ENCODE measurements at regions not wholly inside any gene's neighbourhood (a gene's known extent, or its start where the extent isn't known, plus 50 kb on each side); places are given as distances from the start of the nearest gene placed in this dataset.

- Mint-ChIP-seq H3K27me3 (ENCODE audit: low read depth) (no peaks in the 10 kb centered on the region), H3K27ac (ENCODE audit: unreplicated experiment) (no peak overlapping the region)
These were observed 213.7 kb downstream of the CWF19L2 start for GRCh38 chr11:107243929-107244328.

GRCh38 chr11:107232451-107232850 is 214.2 kb upstream of the GUCY1A2 start:
- Mint-ChIP-seq H3K4me3 (no peak overlapping the region), H3K9me3 (peaks cover 13% of the 10 kb centered on the region), H3K36me3 (ENCODE audit: low read depth) (peaks cover 3% of the 10 kb centered on the region), H3K4me1 (no peaks in the 10 kb centered on the region), H3K27me3 (ENCODE audit: low read depth) (no peaks in the 10 kb centered on the region), H3K27ac (ENCODE audit: unreplicated experiment) (no peak overlapping the region)
- no peak for DNase-seq (ENCODE audit: low read depth, low spot score)
- TF ChIP-seq CTCF (conservative IDR thresholded peaks at IDR 0.05) = no peak

More at GRCh38 chr11:107243929-107244328, 213.7 kb downstream of the CWF19L2 start:
- DNase-seq (ENCODE audit: low read depth, low spot score) = no peak
- Mint-ChIP-seq H3K36me3 (ENCODE audit: low read depth) (no peaks in the 10 kb centered on the region), H3K4me1 (no peaks in the 10 kb centered on the region), H3K9me3 (no peaks in the 10 kb centered on the region), H3K4me3 (no peak overlapping the region)
- TF ChIP-seq CTCF (conservative IDR thresholded peaks at IDR 0.05) = no peak

GRCh38 chr11:107224836-107225235 is 206.6 kb upstream of the GUCY1A2 start:
- Mint-ChIP-seq H3K4me3 (no peak overlapping the region), H3K9me3 (no peaks in the 10 kb centered on the region), H3K36me3 (ENCODE audit: low read depth) (no peaks in the 10 kb centered on the region), H3K27me3 (ENCODE audit: low read depth) (peaks cover 2% of the 10 kb centered on the region), H3K4me1 (no peaks in the 10 kb centered on the region), H3K27ac (ENCODE audit: unreplicated experiment) (no peak overlapping the region)
- no peak for DNase-seq (ENCODE audit: low read depth, low spot score)
- no peak for TF ChIP-seq CTCF (conservative IDR thresholded peaks at IDR 0.05)

GRCh38 chr11:107222916-107223460 is 204.7 kb upstream of the GUCY1A2 start:
- Mint-ChIP-seq H3K27ac (ENCODE audit: unreplicated experiment) (no peak overlapping the region), H3K27me3 (ENCODE audit: low read depth) (peaks cover 2% of the 10 kb centered on the region), H3K9me3 (no peaks in the 10 kb centered on the region), H3K36me3 (ENCODE audit: low read depth) (no peaks in the 10 kb centered on the region), H3K4me1 (no peaks in the 10 kb centered on the region), H3K4me3 (no peak overlapping the region)
- no peak for TF ChIP-seq CTCF (conservative IDR thresholded peaks at IDR 0.05)
- DNase-seq (ENCODE audit: low read depth, low spot score) = no peak

GRCh38 chr11:107222431-107222830 is 204.2 kb upstream of the GUCY1A2 start:
- no peak for TF ChIP-seq CTCF (conservative IDR thresholded peaks at IDR 0.05)
- H3K9me3 Mint-ChIP-seq = no peaks in the 10 kb centered on the region
- H3K27me3 Mint-ChIP-seq (ENCODE audit: low read depth) = peaks cover 2% of the 10 kb centered on the region
- no peak overlapping the region for H3K27ac Mint-ChIP-seq (ENCODE audit: unreplicated experiment)
- no peaks in the 10 kb centered on the region for H3K36me3 Mint-ChIP-seq (ENCODE audit: low read depth)
- DNase-seq (ENCODE audit: low read depth, low spot score) = no peak
- no peaks in the 10 kb centered on the region for H3K4me1 Mint-ChIP-seq
- H3K4me3 Mint-ChIP-seq = no peak overlapping the region
